ENCODE measurements at regions not wholly inside any gene's neighbourhood (a gene's known extent, or its start where the extent isn't known, plus 50 kb on each side); places are given as distances from the start of the nearest gene placed in this dataset.

DNA sequence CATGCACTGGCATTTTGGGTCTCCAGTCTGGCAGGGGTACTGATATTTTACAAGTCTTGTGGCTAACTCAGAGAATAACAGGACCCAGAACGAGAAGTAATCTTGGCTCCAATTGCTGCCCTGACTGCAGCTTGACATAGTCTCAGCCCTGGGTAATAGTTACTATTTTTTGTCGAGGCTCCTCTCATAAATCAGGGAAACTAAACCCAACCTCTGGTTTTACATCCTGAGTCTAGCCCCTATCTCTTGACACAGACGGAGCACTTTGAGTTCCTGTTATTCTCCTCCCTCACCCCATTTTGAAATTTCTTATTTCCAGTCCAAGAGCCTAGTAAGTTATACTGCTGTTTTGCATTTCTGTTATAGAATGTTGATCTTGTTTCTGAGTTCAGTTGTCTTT lies 276.1 kb upstream of the GOLIM4 start:
- no peak overlapping the region for H3K27ac Mint-ChIP-seq
- H3K9me3 Mint-ChIP-seq: peaks cover 10% of the 10 kb centered on the region
- H3K4me1 Mint-ChIP-seq: no peaks in the 10 kb centered on the region
- ATAC-seq (no peak), DNase-seq (ENCODE audit: low spot score in 2 of 2) (no peak)
- no peaks in the 10 kb centered on the region for H3K36me3 Mint-ChIP-seq
- H3K4me3 Mint-ChIP-seq: no peak overlapping the region

DNA sequence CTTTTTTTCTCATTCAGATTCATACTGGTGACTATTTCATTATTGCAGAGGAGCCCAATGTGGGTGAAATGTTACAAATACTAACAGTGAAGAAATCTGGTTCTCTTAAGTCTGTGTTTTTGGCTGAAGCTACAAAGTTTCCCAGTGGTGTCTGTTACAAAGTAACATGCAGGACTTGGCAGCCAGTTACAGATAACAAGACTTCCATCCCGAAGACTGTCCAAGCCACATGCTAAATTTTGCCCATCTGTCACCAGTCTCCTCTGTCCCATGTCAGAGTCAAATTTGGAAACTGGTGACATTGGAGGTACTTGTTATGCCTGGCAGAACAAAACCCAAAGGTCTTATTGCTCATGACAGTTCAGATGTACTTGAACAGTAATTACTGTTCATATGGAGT lies 269.2 kb upstream of the GOLIM4 start:
- no peak overlapping the region for H3K27ac Mint-ChIP-seq
- peaks cover 6% of the 10 kb centered on the region for H3K9me3 Mint-ChIP-seq
- no peaks in the 10 kb centered on the region for H3K4me1 Mint-ChIP-seq
- ATAC-seq (no peak), DNase-seq (ENCODE audit: low spot score in 2 of 2) (no peak)
- H3K36me3 Mint-ChIP-seq: no peaks in the 10 kb centered on the region
- H3K4me3 Mint-ChIP-seq: no peak overlapping the region

DNA sequence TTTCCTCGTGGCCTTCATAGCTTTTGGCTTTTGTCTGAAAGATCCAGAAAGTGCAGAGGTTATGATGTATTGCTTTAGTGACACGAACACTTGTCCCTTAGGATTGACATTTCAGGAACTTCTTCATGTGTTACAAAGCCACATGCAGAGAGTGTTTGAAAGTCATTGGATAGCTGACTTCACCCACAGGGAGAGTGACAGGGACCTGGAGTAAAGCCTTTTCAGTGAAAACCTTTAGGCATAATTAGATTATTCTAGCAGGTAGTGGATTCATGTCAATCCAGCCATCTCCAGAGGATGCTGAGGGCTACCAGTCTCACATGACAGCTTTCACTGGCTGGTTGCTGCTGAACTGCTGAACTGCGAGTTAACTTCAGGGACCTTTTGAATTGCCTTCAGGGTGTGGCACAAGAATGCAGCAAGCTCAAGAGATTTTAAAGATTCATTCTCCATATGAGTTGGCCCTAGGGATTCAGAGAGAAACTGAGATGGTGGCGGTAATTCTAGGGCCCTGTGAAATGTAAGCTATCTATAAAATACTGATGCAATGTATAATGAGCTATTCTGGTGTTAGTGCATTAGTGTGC lies 267.0 kb upstream of the GOLIM4 start:
- no peak for ATAC-seq
- Mint-ChIP-seq H3K27ac (no peak overlapping the region), H3K9me3 (peaks cover 5% of the 10 kb centered on the region), H3K36me3 (no peaks in the 10 kb centered on the region), H3K4me3 (no peak overlapping the region), H3K4me1 (no peaks in the 10 kb centered on the region)
- no peak for DNase-seq (ENCODE audit: low spot score in 2 of 2)

DNA sequence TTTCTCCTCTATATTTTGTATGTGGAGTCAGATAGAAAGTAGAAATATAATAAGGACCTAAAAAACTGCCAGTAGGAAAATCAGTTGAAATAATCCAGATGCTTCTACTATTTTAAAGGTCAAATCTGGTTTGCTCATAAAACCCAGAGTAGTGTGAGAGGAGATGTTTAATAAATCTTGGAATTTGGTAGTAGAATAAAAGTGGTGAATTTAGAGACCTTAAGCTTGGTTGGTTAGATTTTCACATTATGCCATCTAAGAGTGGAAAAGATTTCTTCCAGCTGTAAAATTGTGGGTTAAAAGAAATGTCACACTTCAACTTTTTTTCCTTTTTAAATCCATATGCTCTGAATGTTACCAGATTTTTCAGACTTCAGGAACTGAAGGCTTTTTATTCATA lies 266.4 kb upstream of the GOLIM4 start:
- H3K36me3 Mint-ChIP-seq: no peaks in the 10 kb centered on the region
- ATAC-seq: no peak
- peaks cover 5% of the 10 kb centered on the region for H3K9me3 Mint-ChIP-seq
- H3K4me3 Mint-ChIP-seq: no peak overlapping the region
- H3K4me1 Mint-ChIP-seq: no peaks in the 10 kb centered on the region
- no peak overlapping the region for H3K27ac Mint-ChIP-seq
- no peak for DNase-seq (ENCODE audit: low spot score in 2 of 2)

DNA sequence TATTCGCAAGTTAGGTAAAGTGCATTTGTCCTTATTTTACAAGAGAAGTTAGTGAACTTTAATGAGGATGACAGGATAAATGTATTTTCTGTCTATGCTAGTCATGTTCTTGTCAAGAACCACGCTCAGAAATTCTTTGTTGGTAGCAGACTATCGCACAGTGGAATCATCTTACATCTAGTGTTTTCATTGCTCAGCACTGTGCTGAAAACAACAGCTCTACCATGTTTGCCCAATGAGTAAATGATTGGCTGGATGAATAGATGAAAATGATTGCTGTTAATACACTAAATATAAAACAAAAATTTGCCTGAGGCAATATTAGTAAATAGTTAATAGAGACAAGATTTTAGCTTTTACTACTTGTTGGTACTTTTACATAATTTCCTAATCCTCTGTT lies 265.3 kb upstream of the GOLIM4 start:
- Mint-ChIP-seq H3K27ac (no peak overlapping the region), H3K9me3 (peaks cover 2% of the 10 kb centered on the region), H3K36me3 (no peaks in the 10 kb centered on the region), H3K4me1 (no peaks in the 10 kb centered on the region), H3K4me3 (no peak overlapping the region)
- ATAC-seq (no peak), DNase-seq (ENCODE audit: low spot score in 2 of 2) (no peak)

DNA sequence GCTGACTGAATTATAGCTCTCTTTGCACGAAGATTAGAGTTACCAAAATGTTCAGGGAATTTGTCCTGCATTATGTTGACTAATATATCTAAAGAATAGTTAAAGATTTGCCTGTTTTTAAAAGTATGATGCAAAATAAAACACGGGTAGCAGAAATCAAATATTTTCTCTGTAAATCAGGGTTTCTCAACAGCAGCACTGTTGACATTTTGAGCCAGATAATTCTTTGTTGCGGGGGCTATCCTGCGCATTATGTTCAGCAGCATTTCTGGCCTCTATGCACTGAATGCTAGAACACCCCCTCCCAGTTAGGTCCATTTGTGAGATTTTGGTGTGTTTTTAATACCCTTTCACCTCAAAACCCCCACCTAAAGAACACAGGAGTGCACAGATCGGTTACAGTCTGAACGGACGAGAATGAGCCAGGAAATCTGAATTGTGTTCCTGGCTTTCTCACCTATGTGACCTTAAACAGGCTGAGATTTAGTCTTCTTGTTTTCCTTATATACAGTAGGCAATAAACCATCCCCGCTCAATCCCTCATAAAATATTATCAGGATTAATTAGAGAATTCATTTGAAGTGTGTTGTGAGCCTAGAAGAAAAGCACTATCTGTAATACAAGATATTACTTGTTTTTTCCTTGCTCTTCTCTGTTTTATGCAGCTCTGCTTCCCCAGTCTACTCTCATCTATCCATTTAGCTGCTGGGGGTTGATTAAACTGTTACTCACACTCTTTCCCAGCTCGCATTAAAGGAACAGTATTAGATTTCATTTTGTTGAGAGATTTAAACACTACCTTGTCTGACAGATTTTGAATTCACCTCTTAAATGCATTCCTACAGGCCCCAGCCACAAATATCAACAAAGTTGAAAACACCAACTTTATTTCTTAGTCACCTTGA lies 247.5 kb upstream of the GOLIM4 start:
- Mint-ChIP-seq H3K27ac (no peak overlapping the region), H3K4me3 (no peak overlapping the region), H3K36me3 (no peaks in the 10 kb centered on the region), H3K4me1 (no peaks in the 10 kb centered on the region), H3K9me3 (peaks cover 12% of the 10 kb centered on the region)
- ATAC-seq (no peak), DNase-seq (ENCODE audit: low spot score in 2 of 2) (no peak)

DNA sequence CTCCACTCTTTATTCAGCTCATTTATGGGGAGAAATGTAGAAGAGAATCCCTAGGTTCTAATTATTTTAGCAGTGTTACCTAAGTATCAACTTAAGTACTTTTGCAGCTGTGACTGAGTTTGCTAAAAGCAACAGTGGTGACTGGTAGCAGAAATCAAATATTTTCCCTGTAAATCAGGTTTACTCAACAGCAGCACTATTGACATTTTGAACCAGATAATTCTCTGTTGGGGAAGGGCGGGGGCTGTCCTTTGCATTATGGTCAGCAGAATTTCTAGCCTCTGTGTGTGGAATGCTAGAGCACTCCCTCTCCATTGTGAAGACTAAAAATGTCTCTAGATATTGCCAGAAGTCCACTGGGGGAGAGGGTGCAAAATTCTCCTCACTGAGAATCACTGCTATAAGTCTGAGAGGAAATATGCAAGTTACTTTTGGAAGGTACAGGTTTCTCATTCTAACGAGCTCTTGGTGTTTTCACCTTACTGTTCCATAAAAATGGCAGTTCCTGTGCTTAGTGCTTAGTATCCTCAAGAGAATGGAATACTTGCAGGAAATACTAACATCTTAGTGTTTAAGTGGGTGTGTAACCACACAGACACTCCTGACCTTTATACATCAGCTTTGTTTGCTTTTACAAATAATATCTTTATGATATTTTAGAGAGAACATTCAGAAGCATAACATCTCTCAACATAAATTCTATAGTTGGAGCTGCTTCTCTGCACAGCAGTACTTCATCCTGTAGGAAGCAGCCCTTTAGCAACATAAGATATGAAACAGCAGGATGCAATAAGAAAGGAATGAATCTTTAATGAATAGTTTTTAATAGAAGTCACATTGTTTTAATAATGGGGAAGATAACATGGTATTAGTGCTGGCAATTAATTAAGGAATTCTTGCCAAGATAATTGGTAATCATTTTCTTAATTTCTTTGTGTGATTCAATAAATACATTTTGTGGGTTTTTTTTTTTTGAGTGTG lies 246.5 kb upstream of the GOLIM4 start:
- Mint-ChIP-seq H3K4me3 (no peak overlapping the region), H3K4me1 (no peaks in the 10 kb centered on the region), H3K36me3 (no peaks in the 10 kb centered on the region), H3K27ac (no peak overlapping the region), H3K9me3 (peaks cover 16% of the 10 kb centered on the region)
- no peak for ATAC-seq
- no peak for DNase-seq (ENCODE audit: low spot score in 2 of 2)

DNA sequence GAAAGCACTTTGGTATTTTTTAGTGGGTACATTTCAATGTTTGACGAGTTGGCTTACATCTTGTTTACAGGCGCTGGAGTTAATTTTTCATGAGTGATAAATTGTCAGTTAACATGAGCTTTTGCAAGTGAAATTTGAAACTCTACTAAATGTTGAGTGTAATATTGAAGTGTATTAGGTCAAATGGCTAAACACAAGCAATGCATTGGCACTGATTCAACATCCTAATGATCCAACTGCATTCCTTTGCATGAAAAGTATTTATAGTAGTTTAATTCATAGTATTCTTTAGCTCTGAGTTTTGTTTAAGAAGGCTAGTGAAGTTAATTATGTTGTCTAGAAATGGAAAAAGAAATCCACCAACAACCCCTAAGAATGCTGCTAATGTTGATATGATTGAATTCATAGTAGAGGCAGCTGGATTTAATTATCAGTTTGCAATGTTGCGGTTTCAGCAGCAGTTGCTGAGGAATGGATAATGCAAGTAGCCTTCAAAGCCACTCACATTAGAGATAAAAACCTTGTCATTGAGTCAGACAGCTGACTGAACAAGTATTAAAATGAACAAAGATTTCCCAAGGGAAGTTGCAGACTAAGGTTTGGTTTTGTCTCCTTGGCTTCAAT lies 245.6 kb upstream of the GOLIM4 start:
- ATAC-seq (no peak), DNase-seq (ENCODE audit: low spot score in 2 of 2) (no peak)

DNA sequence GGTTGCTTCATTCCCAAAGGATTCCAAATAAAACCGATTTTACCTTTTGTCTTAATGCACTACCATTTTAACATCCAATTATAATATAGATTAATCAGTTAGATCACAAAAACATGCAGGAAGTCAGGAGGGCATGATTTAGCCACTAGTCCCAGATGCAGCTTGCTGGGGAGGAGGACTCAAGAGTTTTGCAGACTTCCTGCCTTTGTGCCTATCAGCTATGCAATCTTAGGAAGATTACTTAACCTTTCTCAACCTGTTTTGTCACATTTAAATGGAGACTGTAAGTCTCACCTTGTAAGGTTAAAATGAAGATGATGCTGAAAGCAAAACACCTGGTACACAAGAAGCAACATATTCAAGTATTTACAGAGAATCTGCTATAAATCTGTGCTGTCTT lies 242.4 kb upstream of the GOLIM4 start:
- ATAC-seq (no peak), DNase-seq (ENCODE audit: low spot score in 2 of 2) (no peak)
- Mint-ChIP-seq H3K36me3 (no peaks in the 10 kb centered on the region), H3K9me3 (peaks cover 8% of the 10 kb centered on the region), H3K4me1 (no peaks in the 10 kb centered on the region), H3K4me3 (no peak overlapping the region), H3K27ac (no peak overlapping the region)

More for the DNA sequence above, 245.6 kb upstream of the GOLIM4 start:
- no peak overlapping the region for H3K4me3 Mint-ChIP-seq
- no peaks in the 10 kb centered on the region for H3K36me3 Mint-ChIP-seq
- H3K9me3 Mint-ChIP-seq: peaks cover 10% of the 10 kb centered on the region
- no peaks in the 10 kb centered on the region for H3K4me1 Mint-ChIP-seq
- no peak overlapping the region for H3K27ac Mint-ChIP-seq

DNA sequence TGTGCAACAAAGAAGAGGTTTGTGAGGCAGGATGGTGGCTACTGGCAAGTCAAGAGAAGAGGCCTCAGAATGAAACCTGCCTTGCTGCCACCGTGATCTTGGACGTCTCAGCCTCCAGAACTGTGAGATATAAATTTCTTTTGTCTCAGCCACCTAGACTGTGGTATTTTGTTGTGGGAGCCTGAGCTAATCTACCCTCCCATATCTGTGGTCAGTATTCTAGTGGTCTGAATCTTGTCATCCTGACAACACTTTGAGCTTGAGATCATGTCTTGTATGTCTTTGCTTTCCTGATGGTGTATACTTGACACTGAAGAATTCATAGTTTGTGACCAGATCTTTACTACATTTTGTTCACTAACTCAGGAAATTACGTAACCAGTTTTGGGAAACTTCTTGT lies 240.6 kb upstream of the GOLIM4 start:
- no peak overlapping the region for H3K4me3 Mint-ChIP-seq
- H3K36me3 Mint-ChIP-seq: no peaks in the 10 kb centered on the region
- no peak overlapping the region for H3K27ac Mint-ChIP-seq
- H3K4me1 Mint-ChIP-seq: no peaks in the 10 kb centered on the region
- DNase-seq (ENCODE audit: low spot score in 2 of 2) (no peak), ATAC-seq (no peak)
- peaks cover 6% of the 10 kb centered on the region for H3K9me3 Mint-ChIP-seq

DNA sequence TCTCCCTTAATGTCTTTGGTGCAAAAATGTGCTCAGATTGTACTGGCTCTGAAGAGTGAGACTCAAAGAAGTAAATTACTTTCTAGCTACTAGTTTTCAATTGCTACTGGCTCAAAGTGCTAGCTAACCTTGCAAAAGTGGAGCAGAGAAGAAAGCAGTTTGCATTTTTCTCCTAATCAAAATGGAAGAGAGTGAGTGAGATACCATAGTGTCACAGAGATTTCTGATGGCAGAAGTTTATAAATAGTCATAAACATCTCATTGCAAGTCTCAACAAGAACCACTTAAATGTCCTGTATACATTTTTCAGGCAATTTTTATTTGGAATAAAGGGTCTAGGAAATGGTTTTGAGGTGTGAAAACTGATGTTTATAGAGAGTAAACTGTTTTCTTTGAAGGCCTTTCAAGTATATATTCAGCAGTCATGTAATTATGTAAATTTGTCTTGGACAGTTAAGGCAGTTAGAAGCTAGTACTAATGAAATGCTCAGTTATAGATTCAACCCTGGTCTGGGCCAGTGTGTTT lies 237.7 kb upstream of the GOLIM4 start:
- ATAC-seq (no peak), DNase-seq (ENCODE audit: low spot score in 2 of 2) (no peak)
- Mint-ChIP-seq H3K27ac (no peak overlapping the region), H3K4me1 (no peaks in the 10 kb centered on the region), H3K4me3 (no peak overlapping the region), H3K9me3 (peaks cover 6% of the 10 kb centered on the region), H3K36me3 (no peaks in the 10 kb centered on the region)

DNA sequence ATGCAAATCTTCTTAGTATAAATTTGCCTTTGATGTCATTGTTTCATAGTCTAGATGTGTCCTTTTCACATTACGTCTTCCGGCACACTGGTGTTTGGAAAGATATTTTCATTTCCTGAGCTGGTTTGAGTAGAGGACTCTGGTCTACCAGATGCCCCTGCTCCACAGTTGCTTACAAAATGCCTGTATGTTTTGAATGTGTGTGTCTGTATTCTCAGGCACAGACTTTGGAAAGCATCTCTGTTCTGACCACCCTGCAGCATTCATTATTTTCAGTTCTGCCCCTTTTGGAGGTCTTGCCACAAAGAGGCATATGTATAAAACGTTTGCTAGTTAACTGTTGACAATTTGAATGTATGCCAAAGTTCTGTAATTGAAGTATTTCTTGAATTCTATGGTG lies 236.0 kb upstream of the GOLIM4 start:
- ATAC-seq (no peak), DNase-seq (ENCODE audit: low spot score in 2 of 2) (no peak)
- Mint-ChIP-seq H3K36me3 (no peaks in the 10 kb centered on the region), H3K27ac (no peak overlapping the region), H3K4me1 (no peaks in the 10 kb centered on the region), H3K9me3 (peaks cover 5% of the 10 kb centered on the region), H3K4me3 (no peak overlapping the region)

DNA sequence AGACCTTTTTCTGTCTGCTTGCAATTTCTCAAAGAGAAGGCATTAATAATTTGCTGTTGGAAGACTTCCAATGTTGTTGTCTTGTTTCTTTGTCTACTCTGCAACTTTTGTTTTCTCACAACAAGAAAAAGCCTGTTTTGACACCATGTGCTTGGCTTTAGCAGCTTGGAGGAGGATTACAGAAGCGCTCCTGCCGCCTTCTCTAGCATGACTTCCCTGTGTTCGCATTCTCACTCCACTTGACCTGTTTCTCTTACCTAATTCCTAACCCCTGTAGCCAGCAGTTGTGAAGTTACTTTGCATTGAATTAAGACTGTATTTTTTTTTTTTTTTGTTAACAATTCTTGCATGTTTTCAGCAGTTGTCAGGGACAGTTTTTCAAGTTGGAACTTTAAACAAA lies 235.3 kb upstream of the GOLIM4 start:
- Mint-ChIP-seq H3K4me3 (no peak overlapping the region), H3K27ac (no peak overlapping the region), H3K36me3 (no peaks in the 10 kb centered on the region), H3K9me3 (peaks cover 5% of the 10 kb centered on the region), H3K4me1 (no peaks in the 10 kb centered on the region)
- no peak for DNase-seq (ENCODE audit: low spot score in 2 of 2)
- no peak for ATAC-seq

DNA sequence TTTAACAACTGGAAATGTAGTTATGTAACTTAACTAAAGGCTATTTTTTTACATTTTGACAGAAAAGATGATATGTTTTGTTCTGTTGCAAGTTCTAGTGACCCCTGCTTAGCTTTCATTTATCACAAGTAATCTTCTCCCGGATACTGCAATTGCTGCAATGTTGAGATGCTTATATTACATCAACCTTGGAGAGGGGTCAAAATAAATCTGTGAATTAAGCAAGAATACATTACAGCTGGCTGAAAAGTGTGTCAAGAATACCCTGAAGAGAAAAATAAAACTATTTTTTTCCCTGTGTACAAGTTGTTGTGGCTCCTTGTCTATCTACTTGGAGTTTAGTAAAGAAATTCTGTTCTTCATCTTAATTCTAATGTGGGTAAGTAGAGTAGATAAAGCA lies 232.1 kb upstream of the GOLIM4 start:
- Mint-ChIP-seq H3K4me3 (no peak overlapping the region), H3K4me1 (no peaks in the 10 kb centered on the region), H3K36me3 (no peaks in the 10 kb centered on the region), H3K27ac (no peak overlapping the region), H3K9me3 (peaks cover 3% of the 10 kb centered on the region)
- ATAC-seq: no peak
- no peak for DNase-seq (ENCODE audit: low spot score in 2 of 2)

DNA sequence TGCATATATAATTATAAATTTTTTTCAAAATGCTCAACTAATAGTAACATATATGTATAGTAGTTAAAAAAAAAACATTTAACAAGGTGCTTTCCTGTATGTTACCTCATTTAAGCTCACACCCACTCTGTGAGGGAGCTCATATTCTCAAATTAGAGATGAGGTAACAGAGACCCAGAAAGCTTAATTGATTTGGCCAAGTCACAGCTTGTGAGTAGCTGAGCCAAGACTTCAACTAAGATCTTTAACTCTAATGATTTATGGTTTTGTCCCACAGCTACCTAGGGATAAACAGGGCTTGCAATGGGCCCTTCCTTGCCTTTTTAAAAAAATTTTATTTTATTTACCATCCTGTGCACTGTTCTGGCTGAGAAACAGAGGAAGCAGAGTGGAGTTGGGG lies 230.0 kb upstream of the GOLIM4 start:
- DNase-seq (ENCODE audit: low spot score in 2 of 2) (no peak), ATAC-seq (no peak)
- Mint-ChIP-seq H3K36me3 (no peaks in the 10 kb centered on the region), H3K9me3 (peaks cover 3% of the 10 kb centered on the region), H3K27ac (no peak overlapping the region), H3K4me3 (no peak overlapping the region), H3K4me1 (no peaks in the 10 kb centered on the region)

All from stimulated activated effector memory CD8-positive, alpha-beta T cell treated with anti-CD3 and anti-CD28 coated beads, Interleukin-12 subunit alpha, Interleukin-12 subunit beta, amount 100 ng/mL, for 72 hours (primary cell).